Mucosa of descending colon (tissue), 3 donors: ENCODE measurements at regions not wholly inside any gene's neighbourhood (a gene's known extent, or its start where the extent isn't known, plus 50 kb on each side); places are given as distances from the start of the nearest gene placed in this dataset.

Source experiments
- ATAC-seq: fragments of 200-7000 bp; cut with Tn5 transposase; one replicate; pipeline ENCODE4 v1.9.1; 2020; ENCODE audit warnings: mild to moderate bottlenecking, moderate library complexity
- DNase-seq, 3 donors: peaks; one replicate each; pipeline ENCODE4 v3.0.0-alpha.2; 2020
- H3K36me3 ChIP-seq: fragments of 200-600 bp; one replicate; pipeline ENCODE4 v1.8.0; 2021; ENCODE audit warnings: low read depth, mild to moderate bottlenecking
- H3K4me1 ChIP-seq: fragments of 200-600 bp; one replicate; pipeline ENCODE4 v1.8.0; 2021; ENCODE audit warnings: low read depth, mild to moderate bottlenecking
- H3K4me3 ChIP-seq: fragments of 200-600 bp; one replicate; pipeline ENCODE4 v1.8.0; 2021; ENCODE audit warnings: mild to moderate bottlenecking
- H3K9me3 ChIP-seq: fragments of 200-600 bp; one replicate; pipeline ENCODE4 v1.8.0; 2021; ENCODE audit warnings: mild to moderate bottlenecking
- intact Hi-C, 2 donors: fragments of 100-400 bp; cut with DNase I in 1 of 2; cut with micrococcal nuclease in 1 of 2; formaldehyde crosslinking; loops; one replicate each; pipeline versions ENCODE4 v1.11.0 to v1.11.1; 2022; cut with DNase I, micrococcal nuclease
- TF ChIP-seq, protein P1 (sequence below): fragments of 200-600 bp; IDR thresholded peaks from one replicate; pipeline ENCODE4 v1.8.0; 2022; ENCODE audit warnings: antibody characterized with exemption, mild to moderate bottlenecking
- donor health status: DM: no; HTN: no; CAD: no; lungs with moderate emphysema.
- donor health status: DM: no; HTN: no; CAD: no.
- donor health status: DM: no; HTN: yes; CAD: no.

DNA sequence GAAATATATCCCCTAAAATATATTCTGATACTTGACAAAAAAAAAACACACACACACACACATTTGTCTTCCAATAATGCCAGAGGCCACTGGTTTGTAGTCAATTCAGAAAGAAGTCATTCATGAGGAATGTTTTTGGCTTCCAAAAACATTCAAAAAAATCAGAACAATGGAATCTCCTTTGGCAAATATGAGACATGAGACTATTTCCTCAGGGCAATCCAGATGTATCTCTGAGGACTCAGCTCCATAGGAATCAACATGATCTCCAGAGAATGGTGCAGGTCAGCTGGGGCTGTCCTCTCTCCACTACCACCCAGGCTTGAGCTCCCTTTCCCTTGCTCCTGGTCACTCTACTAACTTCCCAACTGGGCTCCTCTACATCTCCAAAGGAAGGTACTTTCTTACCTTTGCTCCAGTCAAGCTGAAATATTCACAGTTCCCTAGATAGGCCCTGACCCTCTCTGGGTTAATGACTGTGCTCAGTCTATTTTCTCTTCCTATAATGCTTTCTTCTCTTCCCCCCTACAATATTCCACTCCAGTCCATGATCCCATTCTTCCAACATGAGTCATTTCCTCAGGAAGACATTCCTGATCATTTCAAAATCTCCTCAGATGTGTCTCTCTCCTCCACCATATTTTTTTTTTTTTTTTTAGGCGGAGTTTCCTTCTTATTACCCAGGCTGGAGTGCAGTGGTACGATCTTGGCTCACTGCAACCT lies 145.3 kb downstream of the C1D start:
- Histone ChIP-seq H3K36me3 (no peaks in the 10 kb centered on the region), H3K4me1 (no peaks in the 10 kb centered on the region), H3K4me3 (no peak overlapping the region), H3K9me3 (no peaks in the 10 kb centered on the region)
- DNase-seq (no peak), ATAC-seq (no peak)
- intact Hi-C loops, result no loop called here
- TF ChIP-seq, protein P1, sequence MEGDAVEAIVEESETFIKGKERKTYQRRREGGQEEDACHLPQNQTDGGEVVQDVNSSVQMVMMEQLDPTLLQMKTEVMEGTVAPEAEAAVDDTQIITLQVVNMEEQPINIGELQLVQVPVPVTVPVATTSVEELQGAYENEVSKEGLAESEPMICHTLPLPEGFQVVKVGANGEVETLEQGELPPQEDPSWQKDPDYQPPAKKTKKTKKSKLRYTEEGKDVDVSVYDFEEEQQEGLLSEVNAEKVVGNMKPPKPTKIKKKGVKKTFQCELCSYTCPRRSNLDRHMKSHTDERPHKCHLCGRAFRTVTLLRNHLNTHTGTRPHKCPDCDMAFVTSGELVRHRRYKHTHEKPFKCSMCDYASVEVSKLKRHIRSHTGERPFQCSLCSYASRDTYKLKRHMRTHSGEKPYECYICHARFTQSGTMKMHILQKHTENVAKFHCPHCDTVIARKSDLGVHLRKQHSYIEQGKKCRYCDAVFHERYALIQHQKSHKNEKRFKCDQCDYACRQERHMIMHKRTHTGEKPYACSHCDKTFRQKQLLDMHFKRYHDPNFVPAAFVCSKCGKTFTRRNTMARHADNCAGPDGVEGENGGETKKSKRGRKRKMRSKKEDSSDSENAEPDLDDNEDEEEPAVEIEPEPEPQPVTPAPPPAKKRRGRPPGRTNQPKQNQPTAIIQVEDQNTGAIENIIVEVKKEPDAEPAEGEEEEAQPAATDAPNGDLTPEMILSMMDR, result no peak

DNA sequence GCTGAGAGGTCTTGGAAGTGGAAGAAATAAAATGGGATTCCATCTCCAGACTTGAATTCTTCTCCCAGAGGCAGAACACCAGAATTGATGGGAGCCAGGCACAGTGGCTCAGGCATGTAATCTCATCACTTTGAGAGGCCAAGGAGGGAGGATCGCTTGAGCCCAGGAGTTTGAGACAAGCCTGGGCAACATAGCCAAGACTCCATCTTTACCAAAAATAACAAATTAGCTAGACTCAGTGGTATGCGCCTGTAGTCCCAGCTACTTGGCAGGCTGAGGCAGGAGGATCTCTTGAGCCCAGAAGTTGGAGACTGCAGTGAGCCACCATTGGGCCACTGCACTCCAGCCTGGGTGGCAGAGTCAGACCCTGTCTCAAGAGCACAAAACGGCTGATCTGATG lies 144.3 kb downstream of the C1D start:
- DNase-seq (no peak), ATAC-seq (no peak)
- no peaks in the 10 kb centered on the region for H3K4me1 ChIP-seq
- H3K36me3 ChIP-seq, result no peaks in the 10 kb centered on the region
- intact Hi-C loops, result no loop called here
- H3K4me3 ChIP-seq, result no peak overlapping the region
- TF ChIP-seq, protein P1, result no peak
- no peaks in the 10 kb centered on the region for H3K9me3 ChIP-seq

DNA sequence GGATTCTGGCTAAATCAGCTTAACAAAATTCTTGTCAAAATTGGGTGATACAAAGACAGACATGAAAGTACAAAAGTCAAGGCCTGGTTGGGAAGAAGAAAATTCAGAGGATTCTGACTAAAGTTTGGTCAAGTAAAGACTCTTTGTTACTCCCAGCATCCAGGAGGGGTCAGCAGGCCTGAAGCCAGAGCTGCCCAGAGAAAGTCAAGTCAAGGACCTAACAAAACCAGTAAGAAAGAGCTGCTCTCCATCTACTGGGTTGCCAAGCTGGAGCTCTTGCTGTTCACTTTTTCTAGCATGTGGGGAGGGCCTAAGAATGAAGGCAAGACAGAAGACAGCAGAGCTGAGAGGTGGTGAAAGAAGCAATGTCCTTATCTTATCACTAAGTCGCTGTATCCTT lies 143.3 kb downstream of the C1D start:
- DNase-seq (no peak), ATAC-seq (no peak)
- TF ChIP-seq, protein P1, result no peak
- Histone ChIP-seq H3K9me3 (no peaks in the 10 kb centered on the region), H3K4me1 (no peaks in the 10 kb centered on the region), H3K4me3 (no peak overlapping the region), H3K36me3 (no peaks in the 10 kb centered on the region)
- intact Hi-C loops, result no loop called here

DNA sequence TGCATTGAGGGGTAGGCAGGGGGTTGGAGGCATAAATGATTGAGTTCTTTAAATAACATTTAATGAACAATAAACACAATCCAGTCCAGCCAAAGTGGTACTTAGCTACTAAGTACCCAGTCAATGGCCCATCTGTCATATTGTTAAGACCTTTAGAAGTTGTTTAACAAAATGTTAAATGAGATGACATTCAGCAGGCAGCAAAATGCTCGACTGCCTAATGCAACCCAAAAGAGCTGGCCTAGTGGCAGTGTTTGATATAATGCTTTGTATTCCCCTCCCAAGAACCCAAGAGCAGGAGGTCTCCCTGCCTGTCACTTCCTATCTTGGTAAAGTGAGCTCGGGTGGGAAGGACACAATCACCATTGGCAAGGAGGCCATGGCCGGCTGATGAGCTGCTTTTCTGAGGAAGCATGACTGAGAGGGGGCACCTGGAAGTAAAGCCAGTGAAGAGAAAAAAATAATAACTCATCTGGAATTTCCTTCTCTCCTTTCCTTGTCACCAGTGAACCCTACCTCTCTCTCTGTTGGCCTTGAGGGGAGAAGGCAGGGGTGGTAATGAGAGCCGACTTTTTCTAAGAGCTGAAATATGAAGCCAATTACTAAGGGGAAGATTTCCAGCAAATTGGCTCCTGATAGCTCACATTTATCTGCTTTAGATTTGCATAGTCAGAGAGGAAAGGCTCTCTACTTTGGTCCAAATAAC lies 140.6 kb downstream of the C1D start:
- H3K9me3 ChIP-seq, result no peaks in the 10 kb centered on the region
- intact Hi-C loops, result no loop called here
- no peak for DNase-seq
- ATAC-seq, result no peak
- no peaks in the 10 kb centered on the region for H3K36me3 ChIP-seq
- H3K4me3 ChIP-seq, result no peak overlapping the region
- no peaks in the 10 kb centered on the region for H3K4me1 ChIP-seq
- TF ChIP-seq, protein P1, result no peak

DNA sequence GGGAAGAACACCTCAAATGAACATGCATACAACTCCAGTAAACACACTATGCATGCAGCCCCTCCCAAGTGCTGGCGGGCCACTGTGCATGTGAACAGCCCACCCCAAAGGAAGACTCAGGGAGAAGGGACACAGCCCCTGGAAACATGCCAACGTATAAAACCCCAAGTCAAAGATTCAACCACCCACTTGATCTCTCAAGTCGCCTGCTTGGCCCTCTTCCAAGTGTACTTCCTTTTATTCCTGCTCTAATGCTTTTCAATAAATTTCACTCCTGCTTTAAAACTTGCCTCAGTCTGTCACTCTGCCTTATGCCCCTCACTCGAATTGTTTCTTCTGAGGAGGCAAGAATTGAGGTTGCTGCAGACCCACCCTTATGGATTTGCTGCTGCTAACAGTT lies 139.1 kb downstream of the C1D start:
- H3K36me3 ChIP-seq, result no peaks in the 10 kb centered on the region
- ATAC-seq (no peak), DNase-seq (peak in 1 of 3 donors; percentile 3)
- no peaks in the 10 kb centered on the region for H3K9me3 ChIP-seq
- TF ChIP-seq, protein P1, result no peak
- no peak overlapping the region for H3K4me3 ChIP-seq
- intact Hi-C loops, result no loop called here
- H3K4me1 ChIP-seq, result no peaks in the 10 kb centered on the region
